ENCODE measurements at regions not wholly inside any gene's neighbourhood (a gene's known extent, or its start where the extent isn't known, plus 50 kb on each side); places are given as distances from the start of the nearest gene placed in this dataset.

DNA sequence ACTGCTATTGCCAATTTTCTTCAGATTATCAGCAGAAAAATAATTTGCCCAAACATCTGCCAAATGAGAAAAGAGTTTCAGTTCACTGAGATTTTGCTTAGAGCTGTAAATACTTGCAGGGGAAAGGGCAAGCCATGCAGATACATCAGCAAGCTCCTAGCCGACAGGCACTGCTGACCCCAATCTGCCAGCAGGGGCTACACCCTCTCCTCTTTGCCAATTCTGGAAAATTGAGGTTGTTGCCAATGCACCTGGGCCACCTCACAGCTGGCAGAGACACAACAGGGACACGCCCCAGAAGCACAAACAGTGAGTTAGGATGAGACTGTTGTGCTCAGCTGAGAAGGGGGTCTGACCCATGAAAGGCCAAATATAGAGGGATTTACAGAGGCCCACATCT lies 129.5 kb upstream of the MYO3A start:
- TF ChIP-seq ZFP3 (CRISPR knock-in tag; IDR thresholded peaks at IDR 0.05): no peak
- no peak for TF ChIP-seq TSHZ2 (CRISPR knock-in tag; IDR thresholded peaks at IDR 0.05)
- TF ChIP-seq ZFP30 (CRISPR knock-in tag; IDR thresholded peaks at IDR 0.05): no peak
- no peak for TF ChIP-seq BACH2 (CRISPR knock-in tag; IDR thresholded peaks at IDR 0.05; ENCODE audit: borderline replicate concordance)
- TF ChIP-seq, protein P1, sequence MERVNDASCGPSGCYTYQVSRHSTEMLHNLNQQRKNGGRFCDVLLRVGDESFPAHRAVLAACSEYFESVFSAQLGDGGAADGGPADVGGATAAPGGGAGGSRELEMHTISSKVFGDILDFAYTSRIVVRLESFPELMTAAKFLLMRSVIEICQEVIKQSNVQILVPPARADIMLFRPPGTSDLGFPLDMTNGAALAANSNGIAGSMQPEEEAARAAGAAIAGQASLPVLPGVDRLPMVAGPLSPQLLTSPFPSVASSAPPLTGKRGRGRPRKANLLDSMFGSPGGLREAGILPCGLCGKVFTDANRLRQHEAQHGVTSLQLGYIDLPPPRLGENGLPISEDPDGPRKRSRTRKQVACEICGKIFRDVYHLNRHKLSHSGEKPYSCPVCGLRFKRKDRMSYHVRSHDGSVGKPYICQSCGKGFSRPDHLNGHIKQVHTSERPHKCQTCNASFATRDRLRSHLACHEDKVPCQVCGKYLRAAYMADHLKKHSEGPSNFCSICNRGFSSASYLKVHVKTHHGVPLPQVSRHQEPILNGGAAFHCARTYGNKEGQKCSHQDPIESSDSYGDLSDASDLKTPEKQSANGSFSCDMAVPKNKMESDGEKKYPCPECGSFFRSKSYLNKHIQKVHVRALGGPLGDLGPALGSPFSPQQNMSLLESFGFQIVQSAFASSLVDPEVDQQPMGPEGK (CRISPR knock-in tag; IDR thresholded peaks at IDR 0.05; ENCODE audit: borderline replicate concordance): no peak
- TF ChIP-seq, protein P2, sequence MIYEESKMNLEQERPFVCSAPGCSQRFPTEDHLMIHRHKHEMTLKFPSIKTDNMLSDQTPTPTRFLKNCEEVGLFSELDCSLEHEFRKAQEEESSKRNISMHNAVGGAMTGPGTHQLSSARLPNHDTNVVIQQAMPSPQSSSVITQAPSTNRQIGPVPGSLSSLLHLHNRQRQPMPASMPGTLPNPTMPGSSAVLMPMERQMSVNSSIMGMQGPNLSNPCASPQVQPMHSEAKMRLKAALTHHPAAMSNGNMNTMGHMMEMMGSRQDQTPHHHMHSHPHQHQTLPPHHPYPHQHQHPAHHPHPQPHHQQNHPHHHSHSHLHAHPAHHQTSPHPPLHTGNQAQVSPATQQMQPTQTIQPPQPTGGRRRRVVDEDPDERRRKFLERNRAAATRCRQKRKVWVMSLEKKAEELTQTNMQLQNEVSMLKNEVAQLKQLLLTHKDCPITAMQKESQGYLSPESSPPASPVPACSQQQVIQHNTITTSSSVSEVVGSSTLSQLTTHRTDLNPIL (CRISPR knock-in tag; IDR thresholded peaks at IDR 0.05; ENCODE audit: low read depth): no peak
- TF ChIP-seq ARNTL (CRISPR knock-in tag; IDR thresholded peaks at IDR 0.05; ENCODE audit: borderline replicate concordance, low read depth): no peak
- no peak for TF ChIP-seq RARB (CRISPR knock-in tag; IDR thresholded peaks at IDR 0.05)
- TF ChIP-seq SNAI2 (CRISPR knock-in tag; IDR thresholded peaks at IDR 0.05): no peak
- no peak for TF ChIP-seq TOX (CRISPR knock-in tag; IDR thresholded peaks at IDR 0.05; ENCODE audit: borderline replicate concordance)
- no peak for TF ChIP-seq OSR1 (CRISPR knock-in tag; IDR thresholded peaks at IDR 0.05)
- TF ChIP-seq ZNF70 (CRISPR knock-in tag; IDR thresholded peaks at IDR 0.05): no peak
- no peak for TF ChIP-seq TCF4 (CRISPR knock-in tag; IDR thresholded peaks at IDR 0.05; ENCODE audit: borderline replicate concordance)

All from SK-N-SH treated with all-trans-retinoic acid at 6 μM for 48 hours (cell line).